ENCODE measurements at regions not wholly inside any gene's neighbourhood (a gene's known extent, or its start where the extent isn't known, plus 50 kb on each side); places are given as distances from the start of the nearest gene placed in this dataset.

DNA sequence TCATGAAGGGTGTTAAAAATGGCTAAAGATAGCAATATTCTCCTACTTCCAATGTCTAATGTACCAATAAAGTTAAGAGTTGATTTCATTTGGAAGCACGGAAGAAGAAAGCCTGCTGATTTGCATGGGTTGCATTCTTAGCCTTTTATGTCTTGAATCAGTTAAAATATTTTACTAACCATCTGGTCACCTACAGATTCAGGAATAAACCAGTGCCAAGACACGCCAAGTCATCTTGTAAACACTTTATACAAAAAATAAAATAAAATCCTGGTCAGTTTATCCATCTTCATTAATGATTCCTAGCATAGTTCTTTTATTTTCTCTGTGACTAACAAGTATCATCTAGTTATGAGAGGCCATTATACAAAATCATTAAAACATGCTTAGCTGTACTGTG is 1031.6 kb upstream of the WWC1 start:
- DNase-seq (ENCODE audit: low spot score) = no peak
- H3K27ac ChIP-seq (ENCODE audit: low read depth, low read length, poor library complexity, severe bottlenecking) = no peak overlapping the region
- TF ChIP-seq, protein P1, sequence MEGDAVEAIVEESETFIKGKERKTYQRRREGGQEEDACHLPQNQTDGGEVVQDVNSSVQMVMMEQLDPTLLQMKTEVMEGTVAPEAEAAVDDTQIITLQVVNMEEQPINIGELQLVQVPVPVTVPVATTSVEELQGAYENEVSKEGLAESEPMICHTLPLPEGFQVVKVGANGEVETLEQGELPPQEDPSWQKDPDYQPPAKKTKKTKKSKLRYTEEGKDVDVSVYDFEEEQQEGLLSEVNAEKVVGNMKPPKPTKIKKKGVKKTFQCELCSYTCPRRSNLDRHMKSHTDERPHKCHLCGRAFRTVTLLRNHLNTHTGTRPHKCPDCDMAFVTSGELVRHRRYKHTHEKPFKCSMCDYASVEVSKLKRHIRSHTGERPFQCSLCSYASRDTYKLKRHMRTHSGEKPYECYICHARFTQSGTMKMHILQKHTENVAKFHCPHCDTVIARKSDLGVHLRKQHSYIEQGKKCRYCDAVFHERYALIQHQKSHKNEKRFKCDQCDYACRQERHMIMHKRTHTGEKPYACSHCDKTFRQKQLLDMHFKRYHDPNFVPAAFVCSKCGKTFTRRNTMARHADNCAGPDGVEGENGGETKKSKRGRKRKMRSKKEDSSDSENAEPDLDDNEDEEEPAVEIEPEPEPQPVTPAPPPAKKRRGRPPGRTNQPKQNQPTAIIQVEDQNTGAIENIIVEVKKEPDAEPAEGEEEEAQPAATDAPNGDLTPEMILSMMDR (conservative IDR thresholded peaks at IDR 0.05; ENCODE audit: low read length) = no peak
- TF ChIP-seq EZH2phosphoT487 (IDR thresholded peaks at IDR 0.05; ENCODE audit: borderline replicate concordance, low read depth, low read length) = no peak
- intact Hi-C loops (cut with micrococcal nuclease; ENCODE audit: unreplicated experiment) = no loop called here
- ChIA-PET CTCF (ENCODE audit: unreplicated experiment) (no interaction called here), POLR2A (no interaction called here)
- no peak overlapping the region for H2AFZ ChIP-seq (ENCODE audit: low read length)
- H3K79me2 ChIP-seq (ENCODE audit: insufficient read depth, low read depth, low read length) = no peaks in the 10 kb centered on the region
- H3K4me1 ChIP-seq (ENCODE audit: insufficient read depth, low read length, poor library complexity, severe bottlenecking) = no peaks in the 10 kb centered on the region
- H3K9me2 ChIP-seq (ENCODE audit: insufficient read depth, low read length) = no peaks in the 10 kb centered on the region
- no peak overlapping the region for H3K4me2 ChIP-seq (ENCODE audit: low read length)
- no peaks in the 10 kb centered on the region for H3K36me3 ChIP-seq (ENCODE audit: insufficient read depth, low read length)
- no TSS peak for BruUV-seq (replicated peaks)
- H3K9me3 ChIP-seq (ENCODE audit: low read length) = no peaks in the 10 kb centered on the region
- no peak overlapping the region for H3K4me3 ChIP-seq (ENCODE audit: low read depth, low read length, poor library complexity, severe bottlenecking)
- H4K20me1 ChIP-seq (ENCODE audit: insufficient read depth, low read length) = no peaks in the 10 kb centered on the region

DNA sequence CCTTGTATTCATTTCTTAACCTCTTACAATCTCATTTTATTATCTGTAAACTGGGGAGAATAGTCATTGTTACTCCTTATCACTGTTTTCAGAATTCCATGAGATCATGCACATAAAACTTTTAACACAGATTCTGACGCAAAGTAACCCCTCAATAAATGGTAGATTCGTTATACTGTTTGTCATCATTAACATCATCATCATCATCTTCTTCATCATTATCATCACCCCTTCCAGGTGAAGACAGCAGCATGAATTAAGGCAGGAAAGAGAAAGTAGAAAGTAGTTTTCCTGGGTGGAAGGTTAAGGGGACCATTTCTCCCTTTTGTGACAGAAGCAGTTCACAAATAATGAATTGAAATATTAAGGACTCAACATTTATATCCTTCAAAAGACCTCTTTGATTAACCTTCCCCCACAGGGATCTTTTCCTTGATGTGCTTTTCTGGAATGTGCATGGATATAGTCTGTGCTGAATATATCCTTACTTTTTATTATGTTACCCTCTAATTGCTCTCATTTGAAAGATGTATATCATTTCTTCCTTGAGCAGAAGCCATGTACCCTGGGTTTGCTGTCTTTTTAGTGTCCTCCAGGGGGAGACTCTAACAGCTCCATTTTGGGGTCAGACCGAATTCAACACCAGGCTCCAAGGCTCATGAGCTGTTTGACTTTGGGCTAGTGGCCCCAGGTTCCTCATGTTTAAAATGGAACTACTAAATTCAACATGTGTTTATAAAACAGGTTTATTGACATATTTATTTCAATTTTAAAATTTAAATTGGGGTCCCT is 1029.9 kb upstream of the WWC1 start:
- POLR2A ChIA-PET = interaction anchor here (0.7 kb wide), 1 partner anchor 11 kb away, joined by 3 read pairs; no protein-coding TSS in a partner anchor

DNA sequence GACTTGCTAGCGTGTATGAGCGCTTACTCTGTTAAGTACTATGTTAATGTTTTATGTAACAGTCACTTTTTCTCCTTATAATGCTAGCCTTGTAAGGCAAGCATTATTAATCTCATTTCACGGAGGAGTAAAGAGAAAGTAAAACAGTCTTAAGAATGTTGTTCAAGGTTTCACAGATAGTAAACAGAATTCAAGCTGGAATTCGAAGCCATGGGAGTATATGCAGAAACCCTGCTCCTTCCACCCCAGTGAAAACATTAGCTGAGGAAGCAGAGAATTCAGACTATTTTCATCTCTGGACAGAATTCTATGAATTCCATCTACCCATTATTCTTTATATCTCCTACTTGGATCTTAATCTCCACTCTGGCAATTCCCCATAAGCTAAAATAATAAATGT is 1028.3 kb upstream of the WWC1 start:
- no TSS peak for BruUV-seq (replicated peaks)
- no peak overlapping the region for H3K4me3 ChIP-seq (ENCODE audit: low read depth, low read length, poor library complexity, severe bottlenecking)
- no peak for TF ChIP-seq EZH2phosphoT487 (IDR thresholded peaks at IDR 0.05; ENCODE audit: borderline replicate concordance, low read depth, low read length)
- TF ChIP-seq, protein P1 (conservative IDR thresholded peaks at IDR 0.05; ENCODE audit: low read length) = no peak
- H3K36me3 ChIP-seq (ENCODE audit: insufficient read depth, low read length) = no peaks in the 10 kb centered on the region
- H3K9me2 ChIP-seq (ENCODE audit: insufficient read depth, low read length) = no peaks in the 10 kb centered on the region
- no peak overlapping the region for H3K4me2 ChIP-seq (ENCODE audit: low read length)
- H3K27ac ChIP-seq (ENCODE audit: low read depth, low read length, poor library complexity, severe bottlenecking) = no peak overlapping the region
- H3K4me1 ChIP-seq (ENCODE audit: insufficient read depth, low read length, poor library complexity, severe bottlenecking) = no peaks in the 10 kb centered on the region
- ChIA-PET CTCF (ENCODE audit: unreplicated experiment) (no interaction called here), POLR2A (no interaction called here)
- no peaks in the 10 kb centered on the region for H3K79me2 ChIP-seq (ENCODE audit: insufficient read depth, low read depth, low read length)
- intact Hi-C loops (cut with micrococcal nuclease; ENCODE audit: unreplicated experiment) = no loop called here
- no peaks in the 10 kb centered on the region for H3K9me3 ChIP-seq (ENCODE audit: low read length)
- no peak for DNase-seq (ENCODE audit: low spot score)
- H4K20me1 ChIP-seq (ENCODE audit: insufficient read depth, low read length) = no peaks in the 10 kb centered on the region
- no peak overlapping the region for H2AFZ ChIP-seq (ENCODE audit: low read length)

More for the DNA sequence above, 1029.9 kb upstream of the WWC1 start:
- BruUV-seq (replicated peaks) = no TSS peak
- no peaks in the 10 kb centered on the region for H3K79me2 ChIP-seq (ENCODE audit: insufficient read depth, low read depth, low read length)
- H3K36me3 ChIP-seq (ENCODE audit: insufficient read depth, low read length) = no peaks in the 10 kb centered on the region
- H3K27ac ChIP-seq (ENCODE audit: low read depth, low read length, poor library complexity, severe bottlenecking) = no peak overlapping the region
- H4K20me1 ChIP-seq (ENCODE audit: insufficient read depth, low read length) = no peaks in the 10 kb centered on the region
- H3K9me3 ChIP-seq (ENCODE audit: low read length) = no peaks in the 10 kb centered on the region
- no peak overlapping the region for H3K4me3 ChIP-seq (ENCODE audit: low read depth, low read length, poor library complexity, severe bottlenecking)
- no peaks in the 10 kb centered on the region for H3K4me1 ChIP-seq (ENCODE audit: insufficient read depth, low read length, poor library complexity, severe bottlenecking)
- H2AFZ ChIP-seq (ENCODE audit: low read length) = no peak overlapping the region
- H3K9me2 ChIP-seq (ENCODE audit: insufficient read depth, low read length) = no peaks in the 10 kb centered on the region
- intact Hi-C loops (cut with micrococcal nuclease; ENCODE audit: unreplicated experiment) = no loop called here
- DNase-seq (ENCODE audit: low spot score) = no peak
- TF ChIP-seq, protein P1 (conservative IDR thresholded peaks at IDR 0.05; ENCODE audit: low read length) = peak; percentile 66
- no peak for TF ChIP-seq EZH2phosphoT487 (IDR thresholded peaks at IDR 0.05; ENCODE audit: borderline replicate concordance, low read depth, low read length)
- CTCF ChIA-PET (ENCODE audit: unreplicated experiment) = no interaction called here
- H3K4me2 ChIP-seq (ENCODE audit: low read length) = no peak overlapping the region
